GM12872 (cell line): ENCODE measurements at regions not wholly inside any gene's neighbourhood (a gene's known extent, or its start where the extent isn't known, plus 50 kb on each side); places are given as distances from the start of the nearest gene placed in this dataset.

Source experiments
- CTCF ChIP-seq: IDR thresholded peaks from 3 replicates; pipeline ENCODE4 v1.5.1; 2011; ENCODE audit warnings: low read depth, mild to moderate bottlenecking, low read length, moderate library complexity; ENCODE audit not compliant: insufficient read depth

- TF ChIP-seq CTCF = no peak
Measured at GRCh38 chr15:95409626-95410310, 920.7 kb upstream of the NR2F2 start.

GRCh38 chr15:95410757-95411156 lies 919.7 kb upstream of the NR2F2 start:
- no peak for TF ChIP-seq CTCF

GRCh38 chr15:95416576-95416975 lies 913.9 kb upstream of the NR2F2 start:
- TF ChIP-seq CTCF = no peak

- TF ChIP-seq CTCF = no peak
Measured at GRCh38 chr15:95417761-95418160, 912.7 kb upstream of the NR2F2 start.

- TF ChIP-seq CTCF = no peak
Measured at GRCh38 chr15:95422255-95422654, 908.2 kb upstream of the NR2F2 start.

- no peak for TF ChIP-seq CTCF
Measured at GRCh38 chr15:95425859-95426258, 904.6 kb upstream of the NR2F2 start.

- TF ChIP-seq CTCF = no peak
Measured at GRCh38 chr15:95429345-95429744, 901.2 kb upstream of the NR2F2 start.
